SK-N-DZ (cell line): ENCODE measurements at regions not wholly inside any gene's neighbourhood (a gene's known extent, or its start where the extent isn't known, plus 50 kb on each side); places are given as distances from the start of the nearest gene placed in this dataset.

Experiments used
- DNase-seq: peaks from one replicate; pipeline ENCODE4 v3.0.0-alpha.2; 2015; ENCODE audit warnings: low spot score

GRCh38 chr1:221816899-221817298 lies 75.0 kb upstream of the DUSP10 start:
- no peak for DNase-seq

- DNase-seq: no peak
These were observed 73.8 kb upstream of the DUSP10 start for GRCh38 chr1:221815660-221816059.

GRCh38 chr1:221813887-221814286 lies 72.0 kb upstream of the DUSP10 start:
- DNase-seq: no peak

GRCh38 chr1:221812905-221813597 lies 71.2 kb upstream of the DUSP10 start:
- DNase-seq: no peak

- DNase-seq: no peak
These were observed 70.3 kb upstream of the DUSP10 start for GRCh38 chr1:221812088-221812752.

- no peak for DNase-seq
These were observed 68.5 kb upstream of the DUSP10 start for GRCh38 chr1:221810406-221810805.

GRCh38 chr1:221809091-221810029 lies 67.5 kb upstream of the DUSP10 start:
- no peak for DNase-seq

GRCh38 chr1:221806984-221807383 lies 65.1 kb upstream of the DUSP10 start:
- DNase-seq: no peak

- no peak for DNase-seq
These were observed 64.3 kb upstream of the DUSP10 start for GRCh38 chr1:221806236-221806635.

- DNase-seq: no peak
These were observed 63.2 kb upstream of the DUSP10 start for GRCh38 chr1:221805121-221805520.

GRCh38 chr1:221804303-221804702 lies 62.4 kb upstream of the DUSP10 start:
- no peak for DNase-seq

- DNase-seq: no peak
These were observed 60.1 kb upstream of the DUSP10 start for GRCh38 chr1:221801773-221802516.

- DNase-seq: no peak
These were observed 59.4 kb upstream of the DUSP10 start for GRCh38 chr1:221801251-221801661.

- no peak for DNase-seq
These were observed 58.9 kb upstream of the DUSP10 start for GRCh38 chr1:221800831-221801230.

GRCh38 chr1:221797506-221797905 lies 55.6 kb upstream of the DUSP10 start:
- no peak for DNase-seq

- DNase-seq: no peak
These were observed 54.8 kb upstream of the DUSP10 start for GRCh38 chr1:221796700-221797099.

GRCh38 chr1:221795380-221795779 lies 53.5 kb upstream of the DUSP10 start:
- no peak for DNase-seq

- no peak for DNase-seq
These were observed 53.0 kb upstream of the DUSP10 start for GRCh38 chr1:221794935-221795334.

- no peak for DNase-seq
These were observed 52.3 kb upstream of the DUSP10 start for GRCh38 chr1:221794079-221794670.

GRCh38 chr1:221793439-221794078 lies 51.7 kb upstream of the DUSP10 start:
- no peak for DNase-seq

GRCh38 chr1:221791846-221792245 lies 50.0 kb upstream of the DUSP10 start:
- no peak for DNase-seq
